ENCODE measurements at regions not wholly inside any gene's neighbourhood (a gene's known extent, or its start where the extent isn't known, plus 50 kb on each side); places are given as distances from the start of the nearest gene placed in this dataset.

DNA sequence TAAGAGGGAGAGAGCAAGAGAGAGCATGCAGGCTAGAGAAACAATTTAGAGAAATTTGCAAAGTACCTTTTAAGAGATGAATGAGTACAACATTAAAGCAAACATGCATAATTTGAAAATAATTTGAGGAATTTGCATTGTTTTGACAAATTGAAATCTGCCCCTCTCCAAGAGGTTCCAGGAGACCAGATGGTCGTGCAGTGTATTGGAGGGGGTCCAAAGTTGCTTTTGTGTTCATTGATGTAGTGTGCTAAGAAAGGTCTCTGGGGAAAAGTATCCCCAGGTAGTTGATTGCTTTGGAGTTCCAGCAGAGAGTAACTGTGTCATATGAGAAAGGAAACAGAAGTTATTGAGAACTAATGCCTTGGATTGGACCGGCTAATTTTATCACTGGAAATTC lies 635.0 kb upstream of the TENM3 start:
- no peak overlapping the region for H3K4me3 ChIP-seq (IDR thresholded peaks at IDR 0.05; ENCODE audit: insufficient read depth, low read depth, low read length)
- H3K27me3 ChIP-seq (ENCODE audit: insufficient read depth, low read depth): no peaks in the 10 kb centered on the region
- H3K9ac ChIP-seq: no peak overlapping the region
- H3K36me3 ChIP-seq (ENCODE audit: insufficient read depth): no peaks in the 10 kb centered on the region
- H3K4me2 ChIP-seq: no peak overlapping the region
- TF ChIP-seq, protein P1, sequence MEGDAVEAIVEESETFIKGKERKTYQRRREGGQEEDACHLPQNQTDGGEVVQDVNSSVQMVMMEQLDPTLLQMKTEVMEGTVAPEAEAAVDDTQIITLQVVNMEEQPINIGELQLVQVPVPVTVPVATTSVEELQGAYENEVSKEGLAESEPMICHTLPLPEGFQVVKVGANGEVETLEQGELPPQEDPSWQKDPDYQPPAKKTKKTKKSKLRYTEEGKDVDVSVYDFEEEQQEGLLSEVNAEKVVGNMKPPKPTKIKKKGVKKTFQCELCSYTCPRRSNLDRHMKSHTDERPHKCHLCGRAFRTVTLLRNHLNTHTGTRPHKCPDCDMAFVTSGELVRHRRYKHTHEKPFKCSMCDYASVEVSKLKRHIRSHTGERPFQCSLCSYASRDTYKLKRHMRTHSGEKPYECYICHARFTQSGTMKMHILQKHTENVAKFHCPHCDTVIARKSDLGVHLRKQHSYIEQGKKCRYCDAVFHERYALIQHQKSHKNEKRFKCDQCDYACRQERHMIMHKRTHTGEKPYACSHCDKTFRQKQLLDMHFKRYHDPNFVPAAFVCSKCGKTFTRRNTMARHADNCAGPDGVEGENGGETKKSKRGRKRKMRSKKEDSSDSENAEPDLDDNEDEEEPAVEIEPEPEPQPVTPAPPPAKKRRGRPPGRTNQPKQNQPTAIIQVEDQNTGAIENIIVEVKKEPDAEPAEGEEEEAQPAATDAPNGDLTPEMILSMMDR (conservative IDR thresholded peaks at IDR 0.05; ENCODE audit: low read depth, low read length): no peak
- H3K27ac ChIP-seq: no peak overlapping the region
- no peaks in the 10 kb centered on the region for H3K4me1 ChIP-seq (ENCODE audit: low read depth, poor library complexity, severe bottlenecking)
- no peaks in the 10 kb centered on the region for H4K20me1 ChIP-seq (ENCODE audit: insufficient read depth)
- no peaks in the 10 kb centered on the region for H3K79me2 ChIP-seq (ENCODE audit: insufficient read depth, low read depth)
- no peak overlapping the region for H2AFZ ChIP-seq (ENCODE audit: low read depth)

DNA sequence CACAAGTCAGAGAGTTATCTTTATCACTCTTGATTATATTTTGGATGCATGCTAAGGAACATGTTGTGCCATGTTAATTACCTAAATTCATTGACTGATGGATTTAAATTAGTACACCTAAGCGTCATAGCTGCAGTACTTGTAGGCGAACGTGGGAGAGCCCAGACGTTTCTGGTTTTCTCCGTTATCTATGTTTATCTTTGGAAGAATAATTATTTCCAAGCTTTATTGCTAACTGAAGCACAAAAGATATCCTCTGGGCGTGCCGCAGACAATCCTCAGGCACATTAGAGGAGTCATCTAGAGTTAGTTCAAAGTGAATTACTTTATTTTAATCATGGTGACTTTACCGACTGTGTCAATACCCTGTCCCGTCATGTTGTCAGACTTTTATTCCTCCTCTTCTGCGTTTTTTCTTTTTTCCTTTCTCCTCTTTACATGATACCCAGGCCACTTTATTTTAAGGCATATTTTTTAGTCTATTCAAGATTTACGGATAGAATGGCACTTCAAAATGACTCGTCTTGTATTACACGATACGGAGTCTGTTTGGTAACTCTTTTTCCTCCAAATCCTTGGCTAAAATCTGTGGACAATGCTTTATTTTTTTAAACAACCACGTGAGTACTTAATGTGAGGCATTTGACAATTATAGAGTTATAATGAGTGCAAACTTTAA lies 632.0 kb upstream of the TENM3 start:
- Histone ChIP-seq H4K20me1 (ENCODE audit: insufficient read depth) (no peaks in the 10 kb centered on the region), H3K4me3 (IDR thresholded peaks at IDR 0.05; ENCODE audit: insufficient read depth, low read depth, low read length) (no peak overlapping the region), H3K79me2 (ENCODE audit: insufficient read depth, low read depth) (no peaks in the 10 kb centered on the region), H3K36me3 (ENCODE audit: insufficient read depth) (no peaks in the 10 kb centered on the region), H2AFZ (ENCODE audit: low read depth) (no peak overlapping the region), H3K4me1 (ENCODE audit: low read depth, poor library complexity, severe bottlenecking) (no peaks in the 10 kb centered on the region), H3K4me2 (no peak overlapping the region), H3K27me3 (ENCODE audit: insufficient read depth, low read depth) (no peaks in the 10 kb centered on the region), H3K27ac (no peak overlapping the region), H3K9ac (no peak overlapping the region)
- TF ChIP-seq, protein P1 (conservative IDR thresholded peaks at IDR 0.05; ENCODE audit: low read depth, low read length): no peak

DNA sequence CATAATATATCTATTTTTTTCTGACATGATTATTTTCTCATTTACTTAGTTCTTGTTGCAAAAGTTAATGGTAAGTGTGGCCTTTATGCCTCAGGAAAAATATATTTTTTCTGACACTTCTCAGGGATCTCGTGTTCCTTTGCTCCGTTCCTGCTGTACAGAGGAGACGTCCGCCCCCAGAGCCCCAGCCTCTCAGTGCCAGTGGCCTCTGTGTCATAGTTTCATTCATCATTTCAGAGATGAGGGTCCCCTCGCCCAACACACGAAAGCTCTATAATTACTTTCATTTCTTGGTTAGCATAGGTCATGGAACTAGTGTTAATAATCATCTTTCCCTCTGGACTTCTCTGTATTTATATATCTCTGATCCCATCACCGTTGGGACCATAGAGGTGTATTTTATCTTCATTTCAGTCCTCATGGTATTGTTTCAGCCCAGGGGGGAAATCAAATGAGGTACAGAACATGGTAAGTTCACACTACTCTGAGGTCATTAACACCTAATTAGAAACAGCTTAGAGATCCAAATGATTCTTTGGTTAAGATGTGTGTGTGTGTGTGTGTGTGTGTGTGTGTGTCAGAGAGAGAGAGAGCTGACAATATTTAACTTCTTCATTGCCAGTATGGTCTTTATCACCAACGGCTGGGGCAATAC lies 631.1 kb upstream of the TENM3 start:
- TF ChIP-seq, protein P1 (conservative IDR thresholded peaks at IDR 0.05; ENCODE audit: low read depth, low read length): no peak
- Histone ChIP-seq H3K27ac (no peak overlapping the region), H4K20me1 (ENCODE audit: insufficient read depth) (no peaks in the 10 kb centered on the region), H3K36me3 (ENCODE audit: insufficient read depth) (no peaks in the 10 kb centered on the region), H3K79me2 (ENCODE audit: insufficient read depth, low read depth) (no peaks in the 10 kb centered on the region), H2AFZ (ENCODE audit: low read depth) (no peak overlapping the region), H3K4me3 (IDR thresholded peaks at IDR 0.05; ENCODE audit: insufficient read depth, low read depth, low read length) (no peak overlapping the region), H3K4me1 (ENCODE audit: low read depth, poor library complexity, severe bottlenecking) (no peaks in the 10 kb centered on the region), H3K4me2 (no peak overlapping the region), H3K9ac (no peak overlapping the region), H3K27me3 (ENCODE audit: insufficient read depth, low read depth) (no peaks in the 10 kb centered on the region)

DNA sequence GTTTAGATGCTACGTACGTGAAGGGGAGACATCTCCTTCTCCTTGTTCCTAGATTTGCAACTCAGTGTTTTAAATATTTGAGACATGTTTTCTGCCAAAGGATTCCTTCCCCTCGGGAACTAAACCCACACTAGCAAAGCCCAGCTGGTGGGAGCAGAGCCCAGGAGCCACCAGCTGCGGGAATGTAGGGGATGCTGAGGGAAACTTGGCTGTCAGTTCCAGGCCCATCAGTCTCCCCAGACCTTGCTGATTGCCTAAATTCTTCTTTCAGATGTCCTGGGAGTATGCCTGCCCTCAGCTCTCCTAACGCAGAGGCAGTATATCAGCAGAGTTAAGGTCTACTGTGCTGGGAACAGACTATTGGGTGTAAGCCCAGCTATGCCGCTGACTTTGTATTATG lies 630.0 kb upstream of the TENM3 start:
- Histone ChIP-seq H3K27ac (no peak overlapping the region), H4K20me1 (ENCODE audit: insufficient read depth) (no peaks in the 10 kb centered on the region), H3K79me2 (ENCODE audit: insufficient read depth, low read depth) (no peaks in the 10 kb centered on the region), H3K27me3 (ENCODE audit: insufficient read depth, low read depth) (no peaks in the 10 kb centered on the region), H2AFZ (ENCODE audit: low read depth) (no peak overlapping the region), H3K4me2 (no peak overlapping the region), H3K36me3 (ENCODE audit: insufficient read depth) (no peaks in the 10 kb centered on the region), H3K4me3 (IDR thresholded peaks at IDR 0.05; ENCODE audit: insufficient read depth, low read depth, low read length) (no peak overlapping the region), H3K4me1 (ENCODE audit: low read depth, poor library complexity, severe bottlenecking) (no peaks in the 10 kb centered on the region), H3K9ac (no peak overlapping the region)
- TF ChIP-seq, protein P1 (conservative IDR thresholded peaks at IDR 0.05; ENCODE audit: low read depth, low read length): no peak

All from KMS-11 (cell line).